MM.1S (cell line): ENCODE measurements at regions not wholly inside any gene's neighbourhood (a gene's known extent, or its start where the extent isn't known, plus 50 kb on each side); places are given as distances from the start of the nearest gene placed in this dataset.

ENCODE experiments used
- CTCF ChIP-seq: fragments of 300-600 bp; sonication (generic); IDR thresholded peaks from 2 replicates; pipeline ENCODE4 v1.5.1; 2016; ENCODE audit warnings: antibody characterized with exemption, low read length, mixed read lengths
- EZH2 ChIP-seq: fragments of 300-600 bp; sonication (generic); optimal IDR thresholded peaks from 2 replicates; pipeline ENCODE3; 2017; ENCODE audit warnings: low read depth, mild to moderate bottlenecking, antibody characterized with exemption, low read length, mixed read lengths
- EZH2phosphoT487 ChIP-seq: fragments of 300-600 bp; sonication (generic); IDR thresholded peaks from 2 replicates; pipeline ENCODE4 v1.6.1; 2018; ENCODE audit warnings: antibody characterized with exemption, low read length

GRCh38 chr21:31456201-31456600 is 112.1 kb upstream of the TIAM1 start:
- TF ChIP-seq EZH2, result no peak
- TF ChIP-seq CTCF, result no peak
- no peak for TF ChIP-seq EZH2phosphoT487
